ENCODE measurements at regions not wholly inside any gene's neighbourhood (a gene's known extent, or its start where the extent isn't known, plus 50 kb on each side); places are given as distances from the start of the nearest gene placed in this dataset.

- H3K27me3 Mint-ChIP-seq: no peaks in the 10 kb centered on the region
- no peaks in the 10 kb centered on the region for H3K27me3 ChIP-seq (ENCODE audit: control insufficient read depth in 2 of 2, insufficient read depth in 2 of 2, low read length in 2 of 2)
- H3K27ac Mint-ChIP-seq: peak overlapping the region in 6 of 9 donors; percentile 1 to 79 (median 36)
- no peaks in the 10 kb centered on the region for H3K9me3 Mint-ChIP-seq
- H3K4me3 Mint-ChIP-seq: no peak overlapping the region
- DNase-seq: no peak
- peaks cover 10 to 39% (median 24%) of the 10 kb centered on the region in 7 donors for H3K4me1 Mint-ChIP-seq
- peaks cover 0 to 4% (median 0%) of the 10 kb centered on the region in 3 experiments for H3K36me3 ChIP-seq (ENCODE audit: control insufficient read depth in 2 of 3, insufficient read depth in 3 of 3, low read length in 3 of 3)
- peaks cover 0 to 5% (median 0%) of the 10 kb centered on the region in 5 donors for H3K36me3 Mint-ChIP-seq
- CTCF ChIA-PET: no interaction called here
- POLR2A ChIA-PET: no interaction called here
- intact Hi-C loops (cut with micrococcal nuclease): no loop called here
- H3K4me1 ChIP-seq (ENCODE audit: control insufficient read depth in 2 of 2, insufficient read depth in 2 of 2, low read length in 2 of 2): no peaks in the 10 kb centered on the region
- no peak overlapping the region for H3K4me3 ChIP-seq (ENCODE audit: low read length)
- ATAC-seq: no peak
- H3K27ac ChIP-seq (ENCODE audit: low read depth, low read length): no peak overlapping the region
- no peaks in the 10 kb centered on the region for H3K9me3 ChIP-seq (ENCODE audit: control insufficient read depth in 2 of 3, low read length in 3 of 3)
Measured at GRCh38 chr3:51621091-51621892, 49.8 kb upstream of the TEX264 start.
